ENCODE measurements at regions not wholly inside any gene's neighbourhood (a gene's known extent, or its start where the extent isn't known, plus 50 kb on each side); places are given as distances from the start of the nearest gene placed in this dataset.

GRCh38 chr7:91473619-91474018, 209.4 kb downstream of the FZD1 start:
- TF ChIP-seq, protein P1, sequence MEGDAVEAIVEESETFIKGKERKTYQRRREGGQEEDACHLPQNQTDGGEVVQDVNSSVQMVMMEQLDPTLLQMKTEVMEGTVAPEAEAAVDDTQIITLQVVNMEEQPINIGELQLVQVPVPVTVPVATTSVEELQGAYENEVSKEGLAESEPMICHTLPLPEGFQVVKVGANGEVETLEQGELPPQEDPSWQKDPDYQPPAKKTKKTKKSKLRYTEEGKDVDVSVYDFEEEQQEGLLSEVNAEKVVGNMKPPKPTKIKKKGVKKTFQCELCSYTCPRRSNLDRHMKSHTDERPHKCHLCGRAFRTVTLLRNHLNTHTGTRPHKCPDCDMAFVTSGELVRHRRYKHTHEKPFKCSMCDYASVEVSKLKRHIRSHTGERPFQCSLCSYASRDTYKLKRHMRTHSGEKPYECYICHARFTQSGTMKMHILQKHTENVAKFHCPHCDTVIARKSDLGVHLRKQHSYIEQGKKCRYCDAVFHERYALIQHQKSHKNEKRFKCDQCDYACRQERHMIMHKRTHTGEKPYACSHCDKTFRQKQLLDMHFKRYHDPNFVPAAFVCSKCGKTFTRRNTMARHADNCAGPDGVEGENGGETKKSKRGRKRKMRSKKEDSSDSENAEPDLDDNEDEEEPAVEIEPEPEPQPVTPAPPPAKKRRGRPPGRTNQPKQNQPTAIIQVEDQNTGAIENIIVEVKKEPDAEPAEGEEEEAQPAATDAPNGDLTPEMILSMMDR (IDR thresholded peaks at IDR 0.05): no peak
- no peak for TF ChIP-seq POLR2AphosphoS5 (IDR thresholded peaks at IDR 0.05)
- no peak for TF ChIP-seq EP300 (IDR thresholded peaks at IDR 0.05)
- TF ChIP-seq POLR2A (IDR thresholded peaks at IDR 0.05; ENCODE audit: low read depth): no peak

All from esophagus muscularis mucosa (tissue), 4 donors.